DMS153 treated with DMSO at 0.1 percent for 48 hours (cell line): ENCODE measurements at regions not wholly inside any gene's neighbourhood (a gene's known extent, or its start where the extent isn't known, plus 50 kb on each side); places are given as distances from the start of the nearest gene placed in this dataset.

Experiments
- DNase-seq: peaks from one replicate; lab custom pipeline; 2025; ENCODE audit not compliant: unreplicated experiment; lab: John Stamatoyannopoulos, UW

GRCh38 chrX:120819126-120819525 is 56.5 kb downstream of the CT47B1 start:
- no peak for DNase-seq

- DNase-seq = no peak
Measured at GRCh38 chrX:120813982-120814381, 61.7 kb downstream of the CT47B1 start.

- no peak for DNase-seq
Measured at GRCh38 chrX:120801426-120801825, 74.2 kb downstream of the CT47B1 start.

- no peak for DNase-seq
Measured at GRCh38 chrX:120797188-120797851, 78.3 kb downstream of the CT47B1 start.

DNA sequence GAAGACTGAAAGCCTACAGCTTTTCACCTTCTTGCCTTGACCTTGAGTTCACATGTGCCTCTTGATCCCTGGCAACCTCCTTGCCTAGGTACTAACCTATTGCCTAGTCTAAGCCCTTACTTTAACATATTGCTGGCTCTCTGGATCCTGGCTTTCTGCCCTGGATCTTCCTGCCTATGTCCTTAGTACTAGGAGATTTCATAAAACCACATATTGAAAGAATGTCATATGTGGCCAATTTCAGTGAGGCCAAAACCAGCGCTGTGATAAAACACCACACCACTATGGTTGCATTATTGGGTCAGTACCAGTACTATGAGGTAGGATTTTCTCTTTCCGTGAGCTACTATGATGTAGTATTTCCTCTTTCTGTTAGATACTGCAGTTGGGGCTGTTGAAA is 80.4 kb downstream of the CT47B1 start:
- DNase-seq = no peak

GRCh38 chrX:120794525-120794975 is 81.1 kb downstream of the CT47B1 start:
- DNase-seq = no peak

GRCh38 chrX:120793098-120793497 is 82.6 kb downstream of the CT47B1 start:
- no peak for DNase-seq

DNA sequence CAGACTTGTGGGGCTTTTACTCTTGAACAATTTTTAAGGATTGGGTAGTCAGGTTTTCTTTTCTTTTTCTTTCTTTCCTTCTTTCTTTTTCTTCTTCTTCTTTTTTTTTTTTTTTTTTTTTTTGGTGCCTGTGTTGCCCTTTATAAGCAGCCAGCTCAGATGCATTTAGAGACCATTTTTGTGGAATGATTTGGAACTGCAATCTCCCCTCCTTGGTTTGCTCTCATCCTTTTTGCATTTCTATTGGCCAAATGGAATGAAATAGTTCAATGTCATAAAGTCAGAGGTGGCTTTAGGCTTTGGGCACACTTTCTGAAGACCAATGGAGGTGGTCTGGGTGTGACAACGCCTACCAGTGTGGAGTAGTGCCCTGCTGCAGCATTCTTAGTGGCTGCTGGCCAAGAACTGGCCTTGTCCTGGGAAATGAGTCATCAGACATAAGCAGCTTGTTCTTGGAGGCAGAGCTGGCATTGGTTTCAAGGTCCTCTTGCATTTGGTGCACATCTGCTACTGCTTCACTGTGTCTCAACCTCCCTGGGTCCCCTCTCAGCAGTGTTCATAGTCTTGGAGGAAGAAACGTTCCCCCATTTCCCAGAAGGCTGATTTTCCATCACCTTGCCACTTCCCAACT is 84.5 kb downstream of the CT47B1 start:
- peak; percentile 1 for DNase-seq

GRCh38 chrX:120790552-120790951 is 85.1 kb downstream of the CT47B1 start:
- DNase-seq = no peak

DNA sequence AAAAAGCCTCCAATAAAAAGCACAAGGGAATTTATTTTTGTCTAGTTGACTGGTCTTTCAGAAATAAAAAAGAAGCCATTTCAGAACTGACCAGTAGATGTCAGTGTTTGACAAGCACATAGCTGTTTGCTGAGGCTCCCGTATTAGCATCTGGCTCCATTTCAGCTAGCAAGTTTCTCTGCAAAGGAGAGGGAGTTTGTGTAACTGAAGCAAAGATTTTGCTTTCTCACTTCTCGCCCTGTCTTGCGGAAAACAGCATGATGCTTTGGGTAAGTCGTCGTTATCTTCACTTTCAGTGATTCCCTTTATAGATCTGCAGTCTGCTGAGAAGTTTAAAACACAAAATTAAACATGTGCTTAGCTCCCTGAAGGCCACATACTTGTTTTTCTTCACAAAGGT is 85.5 kb downstream of the CT47B1 start:
- DNase-seq = peak; percentile 39

DNA sequence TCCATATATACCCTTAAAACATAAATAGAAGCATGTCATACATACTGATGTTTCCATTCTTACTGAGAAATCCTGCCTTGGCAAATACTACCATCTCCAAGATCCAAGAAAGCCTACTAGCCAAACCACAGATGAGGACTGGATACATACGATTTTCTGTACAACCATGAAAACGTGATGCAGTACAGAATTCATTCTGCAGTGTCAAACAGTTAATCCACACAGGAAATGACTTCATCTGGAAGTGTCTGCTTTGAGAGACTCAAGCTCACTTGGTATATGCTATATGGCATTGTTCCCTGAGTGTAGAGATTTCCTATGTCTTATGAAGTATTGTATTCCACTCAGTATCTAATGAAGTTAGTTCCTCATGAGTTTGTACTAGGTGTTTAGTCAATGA is 94.3 kb downstream of the CT47B1 start:
- no peak for DNase-seq

GRCh38 chrX:120775959-120776358 is 99.7 kb downstream of the CT47B1 start:
- DNase-seq = no peak

DNA sequence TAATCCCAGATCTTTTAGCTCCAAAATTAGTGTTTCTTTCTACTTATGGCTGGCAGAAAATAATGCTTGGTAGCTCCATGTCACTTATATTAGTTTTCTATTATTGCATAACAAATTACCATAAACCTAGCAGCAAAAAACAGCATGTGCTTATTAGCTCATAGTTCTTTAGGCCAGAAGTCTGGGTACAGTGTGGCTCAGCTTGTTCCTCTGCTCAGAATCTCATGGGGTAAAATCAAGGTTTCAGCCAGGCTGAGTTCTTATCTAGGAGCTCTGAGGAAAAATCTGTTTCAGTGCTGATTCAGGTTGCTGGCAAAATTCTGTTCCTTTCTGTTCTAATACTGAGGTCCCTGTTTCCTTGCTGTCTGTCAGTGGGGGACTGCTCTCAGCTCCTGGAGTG is 101.1 kb downstream of the CT47B1 start:
- no peak for DNase-seq

DNA sequence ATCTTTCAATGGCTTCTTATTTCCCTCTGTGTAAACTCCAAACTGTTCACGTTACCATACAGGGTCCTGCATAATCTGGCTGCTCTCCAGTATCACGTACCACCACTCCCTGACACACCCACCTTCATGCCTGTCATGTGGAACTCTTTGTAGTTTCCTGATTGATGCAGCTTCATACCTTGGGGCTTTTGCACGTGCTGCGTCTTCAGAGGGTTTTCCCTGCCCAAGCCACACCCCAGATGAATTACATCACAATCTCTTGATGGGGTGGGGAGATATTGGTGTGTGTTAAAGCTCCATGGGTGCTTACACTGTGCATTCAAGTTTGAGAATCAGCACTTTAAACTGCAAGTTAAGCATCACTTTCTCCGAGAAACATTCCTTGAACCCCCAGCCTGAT is 101.9 kb downstream of the CT47B1 start:
- DNase-seq = no peak

DNA sequence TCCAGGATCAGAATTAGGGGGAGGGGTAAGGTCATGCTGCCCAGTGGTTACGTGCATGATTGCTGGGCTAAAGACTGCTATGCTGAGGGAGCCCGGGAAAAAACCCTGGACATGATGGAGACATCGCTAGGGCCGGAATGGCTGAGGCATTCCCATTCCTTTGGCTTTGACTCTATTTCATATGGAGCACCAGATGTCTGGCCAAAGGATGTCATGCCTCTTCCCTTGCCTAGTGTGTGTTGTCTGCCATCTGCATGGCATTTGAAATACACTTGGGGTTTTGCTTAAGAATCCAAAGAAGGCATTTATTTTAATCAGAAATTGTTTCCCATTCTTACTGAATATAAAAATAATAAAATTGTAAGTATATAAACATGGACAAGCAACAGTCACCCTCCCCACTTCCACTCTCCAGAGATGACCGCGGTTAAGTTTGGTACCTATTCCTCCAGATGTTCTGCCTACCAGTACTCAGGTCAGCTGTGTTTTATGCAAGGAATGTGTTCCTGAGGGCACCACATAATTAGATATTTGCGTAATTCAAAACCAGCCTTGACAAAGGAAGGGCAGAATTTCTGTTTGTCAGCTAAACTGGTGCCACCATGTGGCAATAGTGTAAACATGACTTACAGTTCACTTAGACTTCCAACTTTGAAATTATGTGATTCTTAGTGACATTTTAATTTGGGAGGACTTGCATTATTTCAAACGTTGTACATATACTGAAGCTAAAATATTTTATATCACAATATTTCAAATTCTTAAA is 105.9 kb downstream of the CT47B1 start:
- peak; percentile 42 for DNase-seq

- DNase-seq = no peak
Measured at GRCh38 chrX:120768681-120769080, 107.0 kb downstream of the CT47B1 start.

- DNase-seq = no peak
Measured at GRCh38 chrX:120768254-120768653, 107.4 kb downstream of the CT47B1 start.

GRCh38 chrX:120763269-120763668 is 112.4 kb downstream of the CT47B1 start:
- DNase-seq = no peak

DNA sequence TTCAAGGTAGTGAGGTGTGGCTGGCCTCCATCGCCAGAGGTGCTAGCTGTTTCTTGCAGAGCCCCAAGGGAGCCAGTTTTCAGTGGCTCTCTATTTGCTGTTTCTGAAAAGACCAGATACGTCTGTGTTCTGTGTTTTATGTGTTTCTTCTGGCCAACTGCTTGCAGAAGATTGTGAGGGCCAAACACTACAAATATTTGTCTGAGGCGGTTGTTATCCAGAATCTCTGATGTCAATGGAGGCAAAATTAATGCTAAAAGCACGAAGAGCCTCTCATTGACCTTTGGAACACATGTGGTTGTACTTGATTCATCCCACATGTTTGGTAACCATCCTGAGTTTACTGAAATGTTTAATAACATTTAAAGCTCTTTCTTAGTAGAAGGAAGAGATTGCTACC is 113.9 kb downstream of the CT47B1 start:
- no peak for DNase-seq

DNA sequence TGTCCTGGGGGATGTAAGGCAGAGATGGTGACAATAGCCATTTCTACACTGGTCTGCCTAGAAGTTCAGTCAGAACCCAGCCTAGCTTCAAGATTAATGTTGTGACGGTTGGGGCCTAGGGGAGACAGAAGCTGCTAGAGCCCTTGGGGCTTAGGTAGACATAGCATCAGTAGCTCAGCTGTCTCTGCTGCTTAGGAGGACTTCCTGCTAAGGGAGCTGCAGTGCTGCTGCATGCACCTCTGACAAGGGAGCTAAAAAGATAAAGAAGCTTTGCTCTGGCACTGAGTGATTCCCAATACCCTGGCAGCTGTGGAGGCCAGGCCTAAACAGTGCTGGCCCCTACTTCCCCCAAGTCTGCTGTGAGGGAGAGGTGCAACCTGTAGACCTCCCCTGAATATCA is 116.0 kb downstream of the CT47B1 start:
- DNase-seq = no peak

DNA sequence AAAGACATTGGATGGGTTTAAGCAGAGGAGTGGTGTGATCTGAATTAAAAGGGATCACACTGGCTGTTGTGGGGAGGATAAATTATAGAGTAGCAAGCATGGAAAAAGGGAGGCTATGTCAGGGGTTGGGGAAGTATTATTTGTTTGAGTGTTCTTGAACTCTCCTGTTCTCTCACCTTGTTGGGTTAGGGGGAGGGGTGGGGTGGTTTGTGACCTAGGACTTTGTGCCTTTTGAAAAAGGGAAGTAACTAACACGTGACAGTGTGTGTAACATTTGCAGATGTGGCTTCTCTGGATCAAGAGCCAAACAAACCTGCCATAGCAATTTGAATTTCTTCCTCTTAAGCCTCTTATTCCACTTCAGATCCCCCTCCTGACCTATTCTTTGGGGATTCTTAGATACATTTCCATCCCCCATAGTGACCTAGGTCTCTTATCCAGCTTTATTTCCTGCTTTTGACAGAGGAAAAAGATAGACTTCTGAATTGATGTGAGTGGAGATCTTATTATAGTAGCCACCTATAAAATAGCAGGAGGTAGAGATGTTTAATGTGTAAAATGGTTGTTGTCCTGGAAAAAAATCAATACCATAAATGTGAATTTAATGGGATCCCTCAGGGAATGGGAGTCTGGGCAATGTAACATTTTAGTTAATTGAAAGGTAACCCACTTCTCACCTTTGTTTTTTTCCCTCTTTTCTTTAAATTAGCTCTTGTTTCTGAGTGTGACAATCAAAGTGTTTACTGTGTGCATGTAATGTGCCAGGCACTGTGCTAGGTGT is 120.4 kb downstream of the CT47B1 start:
- no peak for DNase-seq
